Suprapubic skin (tissue), 4 donors: ENCODE measurements at regions not wholly inside any gene's neighbourhood (a gene's known extent, or its start where the extent isn't known, plus 50 kb on each side); places are given as distances from the start of the nearest gene placed in this dataset.
A peak's percentile ranks its signal among the peaks of the same experiment; 100 is the strongest.

ENCODE experiments used
- DNase-seq, 2 donors: peaks; one replicate each; pipeline ENCODE4 v3.0.0-alpha.2; 2019; ENCODE audit warnings: low spot score in 2 of 2
- H3K27ac ChIP-seq: fragments of 200-600 bp; sonication (generic); one replicate; pipeline ENCODE4 v1.5.1; 2019
- H3K27me3 ChIP-seq: fragments of 200-600 bp; sonication (generic); one replicate; pipeline ENCODE4 v1.5.1; 2019
- H3K36me3 ChIP-seq: fragments of 200-600 bp; sonication (generic); one replicate; pipeline ENCODE4 v1.5.1; 2019
- H3K4me1 ChIP-seq: fragments of 200-600 bp; sonication (generic); one replicate; pipeline ENCODE4 v1.5.1; 2019
- H3K4me3 ChIP-seq: fragments of 200-600 bp; sonication (generic); one replicate; pipeline ENCODE4 v1.5.1; 2019; ENCODE audit warnings: mild to moderate bottlenecking
- H3K9me3 ChIP-seq: fragments of 200-600 bp; sonication (generic); one replicate; pipeline ENCODE4 v1.5.1; 2019
- CTCF ChIP-seq, 2 donors: fragments of 200-600 bp in 1 of 2; fragments of 450-650 bp in 1 of 2; sonication (generic) in 1 of 2; IDR thresholded peaks; one replicate each; pipeline ENCODE4 v1.5.1; 2016 to 2019; ENCODE audit warnings: antibody characterized with exemption in 2 of 2, mild to moderate bottlenecking in 1 of 2, moderate library complexity in 1 of 2
- EP300 ChIP-seq: sonication (generic); formaldehyde crosslinking; IDR thresholded peaks from one replicate; pipeline ENCODE4 v1.6.1; 2017; ENCODE audit warnings: antibody characterized with exemption
- POLR2A ChIP-seq, 2 donors: fragments of 450-650 bp; IDR thresholded peaks; one replicate each; pipeline ENCODE4 v1.6.1; 2017; ENCODE audit warnings: antibody characterized with exemption in 2 of 2, mild to moderate bottlenecking in 2 of 2, moderate library complexity in 2 of 2
- POLR2AphosphoS5 ChIP-seq, 3 donors: sonication (generic); formaldehyde crosslinking; IDR thresholded peaks; one replicate each; pipeline ENCODE4 v1.6.1; 2017; ENCODE audit warnings: antibody characterized with exemption in 3 of 3
- WGBS: methylation state at CpG from one replicate; pipeline ENCODE4 v1.1.5; 2018; 5-methylcytosine and 5-hydroxymethylcytosine counted together

- no peaks in the 10 kb centered on the region for H3K9me3 ChIP-seq
- no peaks in the 10 kb centered on the region for H3K36me3 ChIP-seq
- DNase-seq = no peak
- no peak overlapping the region for H3K4me3 ChIP-seq
- no peak for TF ChIP-seq POLR2A (IDR thresholded peaks at IDR 0.05)
- TF ChIP-seq CTCF (IDR thresholded peaks at IDR 0.05) = no peak
- no peak for TF ChIP-seq EP300
- TF ChIP-seq POLR2AphosphoS5 (IDR thresholded peaks at IDR 0.05) = no peak
- 90% methylated on average over 3 of the region's 3 CpGs for WGBS
- H3K27ac ChIP-seq = no peak overlapping the region
- H3K27me3 ChIP-seq = no peaks in the 10 kb centered on the region
- H3K4me1 ChIP-seq = no peaks in the 10 kb centered on the region
Observed at GRCh38 chr13:73300718-73301425, 242.1 kb downstream of the KLF5 start.

- no peaks in the 10 kb centered on the region for H3K36me3 ChIP-seq
- 73% methylated on average over 2 of the region's 2 CpGs for WGBS
- no peak overlapping the region for H3K4me3 ChIP-seq
- no peak for DNase-seq
- no peaks in the 10 kb centered on the region for H3K9me3 ChIP-seq
- TF ChIP-seq CTCF (IDR thresholded peaks at IDR 0.05) = no peak
- TF ChIP-seq POLR2A (IDR thresholded peaks at IDR 0.05) = no peak
- no peak for TF ChIP-seq EP300
- no peak for TF ChIP-seq POLR2AphosphoS5 (IDR thresholded peaks at IDR 0.05)
- H3K27ac ChIP-seq = no peak overlapping the region
- H3K4me1 ChIP-seq = no peaks in the 10 kb centered on the region
- no peaks in the 10 kb centered on the region for H3K27me3 ChIP-seq
Observed at GRCh38 chr13:73299787-73300186, 241.0 kb downstream of the KLF5 start.

- no peak for TF ChIP-seq CTCF (IDR thresholded peaks at IDR 0.05)
- no peak for TF ChIP-seq POLR2A (IDR thresholded peaks at IDR 0.05)
- no peak for TF ChIP-seq POLR2AphosphoS5 (IDR thresholded peaks at IDR 0.05)
- TF ChIP-seq EP300 = no peak
- Histone ChIP-seq H3K4me3 (no peak overlapping the region), H3K27ac (no peak overlapping the region), H3K4me1 (peaks cover 22% of the 10 kb centered on the region), H3K36me3 (no peaks in the 10 kb centered on the region), H3K9me3 (no peaks in the 10 kb centered on the region), H3K27me3 (no peaks in the 10 kb centered on the region)
- no peak for DNase-seq
- 86% methylated on average over 6 of the region's 6 CpGs for WGBS
Observed at GRCh38 chr13:73293913-73294523, 235.2 kb downstream of the KLF5 start.

GRCh38 chr13:73292127-73292526, 233.3 kb downstream of the KLF5 start:
- no peaks in the 10 kb centered on the region for H3K9me3 ChIP-seq
- DNase-seq = no peak
- 57% methylated on average over 1 of the region's 1 CpG for WGBS
- H3K4me1 ChIP-seq = peaks cover 23% of the 10 kb centered on the region
- H3K36me3 ChIP-seq = no peaks in the 10 kb centered on the region
- no peak overlapping the region for H3K4me3 ChIP-seq
- H3K27ac ChIP-seq = no peak overlapping the region
- H3K27me3 ChIP-seq = no peaks in the 10 kb centered on the region
- TF ChIP-seq CTCF (IDR thresholded peaks at IDR 0.05) = no peak
- TF ChIP-seq POLR2AphosphoS5 (IDR thresholded peaks at IDR 0.05) = no peak
- no peak for TF ChIP-seq EP300
- TF ChIP-seq POLR2A (IDR thresholded peaks at IDR 0.05) = no peak

- no peak for DNase-seq
- peak overlapping the region; percentile 81 for H3K27ac ChIP-seq
- TF ChIP-seq EP300 (no peak), POLR2A (IDR thresholded peaks at IDR 0.05) (no peak), CTCF (IDR thresholded peaks at IDR 0.05) (no peak), POLR2AphosphoS5 (IDR thresholded peaks at IDR 0.05) (no peak)
Observed at GRCh38 chr13:73290844-73291243, 232.0 kb downstream of the KLF5 start.

More at GRCh38 chr13:73290844-73291243, 232.0 kb downstream of the KLF5 start:
- Histone ChIP-seq H3K9me3 (no peaks in the 10 kb centered on the region), H3K4me1 (peaks cover 23% of the 10 kb centered on the region), H3K27me3 (no peaks in the 10 kb centered on the region), H3K36me3 (no peaks in the 10 kb centered on the region), H3K4me3 (no peak overlapping the region)
- 34% methylated on average over 4 of the region's 4 CpGs for WGBS
